Neural cell (in vitro differentiated cells): ENCODE measurements at regions not wholly inside any gene's neighbourhood (a gene's known extent, or its start where the extent isn't known, plus 50 kb on each side); places are given as distances from the start of the nearest gene placed in this dataset.

Experiments used
- CTCF ChIP-seq: fragments of 450-650 bp; IDR thresholded peaks from 2 replicates; pipeline ENCODE4 v1.5.1; 2014; ENCODE audit warnings: antibody characterized with exemption, mild to moderate bottlenecking, moderate library complexity; ENCODE audit not compliant: poor library complexity, severe bottlenecking
- EP300 ChIP-seq: fragments of 450-650 bp; conservative IDR thresholded peaks from 2 replicates; pipeline ENCODE4 v1.6.1; 2014; ENCODE audit warnings: antibody characterized with exemption, mild to moderate bottlenecking, moderate library complexity; ENCODE audit not compliant: poor library complexity, severe bottlenecking
- RAD21 ChIP-seq: fragments of 450-650 bp; conservative IDR thresholded peaks from 2 replicates; pipeline ENCODE4 v1.6.1; 2014; ENCODE audit warnings: antibody characterized with exemption, mild to moderate bottlenecking, moderate library complexity

- TF ChIP-seq CTCF (no peak), EP300 (no peak), RAD21 (no peak)
Observed at GRCh38 chr12:40511341-40511740, 180.9 kb upstream of the CNTN1 start.
